ENCODE measurements at regions not wholly inside any gene's neighbourhood (a gene's known extent, or its start where the extent isn't known, plus 50 kb on each side); places are given as distances from the start of the nearest gene placed in this dataset.

DNA sequence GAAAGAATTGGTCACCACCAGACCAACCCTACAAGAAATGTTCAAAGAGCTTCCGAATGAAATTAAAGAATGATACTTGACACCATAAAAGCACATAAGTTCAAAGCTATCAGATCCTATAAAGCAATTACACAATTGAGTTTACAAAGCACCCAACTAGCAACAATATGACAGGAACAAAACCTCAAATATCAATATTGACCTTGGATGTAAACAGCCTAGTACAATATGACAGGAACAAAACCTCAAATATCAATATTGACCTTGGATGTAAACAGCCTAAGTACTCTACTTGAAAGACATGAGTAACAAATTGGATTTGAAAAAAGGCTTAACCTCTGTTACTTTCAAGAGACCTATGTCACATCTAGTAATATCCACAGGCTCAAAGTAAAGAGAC is 1201.4 kb downstream of the XPNPEP1 start:
- H3K9me3 ChIP-seq = no peaks in the 10 kb centered on the region
- no peaks in the 10 kb centered on the region for H3K27me3 ChIP-seq
- TF ChIP-seq CTCF (IDR thresholded peaks at IDR 0.05) = no peak
- no peak overlapping the region for H3K27ac ChIP-seq
- no peaks in the 10 kb centered on the region for H3K36me3 ChIP-seq
- no peak overlapping the region for H3K4me3 ChIP-seq
- no peaks in the 10 kb centered on the region for H3K4me1 ChIP-seq
- intact Hi-C loops (cut with DNase I; ENCODE audit: low total_unique reads) = no loop called here
- DNase-seq = no peak

DNA sequence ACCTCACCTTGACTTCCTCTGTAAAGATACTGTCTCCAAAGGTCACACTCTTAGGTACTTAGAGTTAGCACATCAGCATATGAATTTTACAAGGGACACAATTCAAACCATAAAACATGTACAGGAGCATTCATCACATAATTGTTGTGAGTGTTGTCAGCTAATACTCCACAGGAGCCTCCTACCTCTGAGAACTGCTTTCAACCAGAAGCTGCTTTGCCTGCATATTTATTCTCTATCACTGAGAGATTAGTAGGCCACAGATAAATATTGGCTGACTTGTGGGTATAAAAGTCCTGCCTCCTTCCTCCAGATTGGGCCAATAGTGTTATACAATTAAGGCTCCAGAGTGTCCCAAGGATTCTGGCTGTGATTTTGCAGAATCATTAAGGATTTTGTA is 1207.0 kb downstream of the XPNPEP1 start:
- Histone ChIP-seq H3K4me3 (no peak overlapping the region), H3K27ac (no peak overlapping the region), H3K27me3 (no peaks in the 10 kb centered on the region), H3K4me1 (no peaks in the 10 kb centered on the region), H3K36me3 (no peaks in the 10 kb centered on the region), H3K9me3 (no peaks in the 10 kb centered on the region)
- no peak for DNase-seq
- no peak for TF ChIP-seq CTCF (IDR thresholded peaks at IDR 0.05)
- intact Hi-C loops (cut with DNase I; ENCODE audit: low total_unique reads) = no loop called here

DNA sequence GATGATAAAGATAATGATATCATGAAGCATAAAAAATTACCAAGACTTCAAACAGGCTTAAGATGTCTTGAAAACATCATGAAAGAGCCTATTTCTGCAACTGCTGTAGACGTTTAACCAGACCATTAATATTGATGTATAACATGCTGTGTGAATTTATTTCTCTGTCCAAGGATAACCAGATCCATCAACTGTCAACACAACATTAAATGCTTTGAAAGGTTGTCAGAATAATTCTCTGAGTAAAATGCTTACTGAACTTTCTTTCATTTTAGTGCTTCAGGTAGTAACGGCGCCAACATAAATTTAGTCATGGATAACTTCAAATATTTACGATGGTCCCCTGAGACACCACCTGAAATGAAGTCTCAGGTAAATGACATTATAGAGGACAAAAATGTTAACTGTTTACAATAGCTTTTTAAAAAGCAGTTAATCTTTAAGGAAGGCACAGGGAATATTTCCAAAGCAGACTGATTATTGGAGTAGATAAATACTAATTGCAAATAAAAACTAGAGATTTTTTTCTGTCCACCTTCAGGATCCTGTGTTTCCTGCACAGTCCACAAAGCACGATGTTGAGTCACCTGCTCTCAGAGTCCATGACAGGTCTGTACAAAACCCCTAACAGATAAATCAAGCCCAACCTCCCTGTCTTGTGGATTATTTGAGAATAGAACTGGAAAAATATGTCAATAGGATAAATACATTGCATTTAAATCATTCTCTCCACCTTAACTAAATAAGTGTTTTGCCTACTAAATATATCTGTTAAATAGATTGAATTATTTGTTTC is 1213.2 kb downstream of the XPNPEP1 start:
- H3K27ac ChIP-seq = no peak overlapping the region
- no peaks in the 10 kb centered on the region for H3K4me1 ChIP-seq
- no peak overlapping the region for H3K4me3 ChIP-seq
- H3K27me3 ChIP-seq = no peaks in the 10 kb centered on the region
- H3K36me3 ChIP-seq = no peaks in the 10 kb centered on the region
- DNase-seq = no peak
- no peaks in the 10 kb centered on the region for H3K9me3 ChIP-seq
- intact Hi-C loops (cut with DNase I; ENCODE audit: low total_unique reads) = no loop called here
- TF ChIP-seq CTCF (IDR thresholded peaks at IDR 0.05) = no peak

GRCh38 chr10:108708363-108708762 is 1214.9 kb downstream of the XPNPEP1 start:
- Histone ChIP-seq H3K9me3 (no peaks in the 10 kb centered on the region), H3K4me1 (no peaks in the 10 kb centered on the region), H3K27me3 (no peaks in the 10 kb centered on the region), H3K36me3 (no peaks in the 10 kb centered on the region), H3K4me3 (no peak overlapping the region), H3K27ac (no peak overlapping the region)
- DNase-seq = no peak
- TF ChIP-seq CTCF (IDR thresholded peaks at IDR 0.05) = no peak
- intact Hi-C loops (cut with DNase I; ENCODE audit: low total_unique reads) = no loop called here

DNA sequence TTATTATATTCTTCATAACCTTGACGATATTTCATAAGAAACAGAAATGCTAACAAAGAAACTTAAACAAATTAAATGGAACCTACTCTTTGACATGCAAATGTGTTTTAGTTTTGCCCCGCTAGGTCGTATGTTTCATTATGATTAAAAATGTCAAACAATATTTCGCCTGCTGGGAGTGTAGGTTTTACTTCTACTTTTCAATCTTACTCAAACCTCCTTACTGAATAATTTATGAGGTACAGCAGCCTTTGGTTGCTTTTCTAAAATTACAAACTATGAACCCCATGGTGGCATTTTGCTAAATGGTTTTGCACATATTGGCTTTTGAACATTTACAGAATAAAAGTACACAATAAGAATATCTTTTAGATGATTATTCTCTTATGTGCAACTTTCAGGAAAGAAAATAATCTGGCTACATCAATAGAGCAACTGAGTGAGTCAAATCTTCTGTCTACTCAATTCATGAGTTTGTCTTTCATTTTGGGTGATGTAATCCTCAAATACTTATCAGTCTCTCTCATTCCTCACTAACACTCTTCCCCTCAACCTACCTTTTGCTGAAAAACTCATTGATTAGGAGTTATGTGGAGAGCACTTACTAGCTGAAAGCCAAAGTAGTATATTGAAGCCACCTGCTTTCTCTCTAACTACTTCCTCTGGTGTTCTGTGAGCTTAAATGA is 1226.4 kb downstream of the XPNPEP1 start:
- no peak for TF ChIP-seq CTCF (IDR thresholded peaks at IDR 0.05)
- intact Hi-C loops (cut with DNase I; ENCODE audit: low total_unique reads) = no loop called here
- no peak for DNase-seq

More for the DNA sequence above, 1226.4 kb downstream of the XPNPEP1 start:
- Histone ChIP-seq H3K4me1 (no peaks in the 10 kb centered on the region), H3K4me3 (no peak overlapping the region), H3K27me3 (no peaks in the 10 kb centered on the region), H3K27ac (no peak overlapping the region), H3K36me3 (no peaks in the 10 kb centered on the region), H3K9me3 (no peaks in the 10 kb centered on the region)
